Effector memory CD4-positive, alpha-beta T cell (primary cell): ENCODE measurements at regions not wholly inside any gene's neighbourhood (a gene's known extent, or its start where the extent isn't known, plus 50 kb on each side); places are given as distances from the start of the nearest gene placed in this dataset.

Experiments
- DNase-seq, 3 donors: peaks; one replicate each; pipeline ENCODE4 v3.0.0-alpha.2; 2020
- H3K27ac ChIP-seq: 2 replicates; pipeline ENCODE4 v1.7.0; 2013; ENCODE audit warnings: mild to moderate bottlenecking, low read length, moderate library complexity; ENCODE audit not compliant: insufficient read depth, poor library complexity, severe bottlenecking
- H3K27me3 ChIP-seq: replicated peaks from 2 replicates; pipeline ENCODE4 v1.7.0; 2013; ENCODE audit warnings: mild to moderate bottlenecking, low read length; ENCODE audit not compliant: insufficient read depth, control insufficient read depth, poor library complexity, severe bottlenecking
- H3K36me3 ChIP-seq: 2 replicates; pipeline ENCODE4 v1.7.0; 2013; ENCODE audit warnings: mild to moderate bottlenecking, low read length, moderate library complexity; ENCODE audit not compliant: control insufficient read depth, insufficient read depth
- H3K4me1 ChIP-seq: 2 replicates; pipeline ENCODE4 v1.7.0; 2013; ENCODE audit warnings: low read length, mild to moderate bottlenecking; ENCODE audit not compliant: control insufficient read depth, insufficient read depth, poor library complexity, severe bottlenecking
- H3K4me3 ChIP-seq: 2 replicates; pipeline ENCODE4 v1.7.0; 2013; ENCODE audit warnings: low read length, low read depth, mild to moderate bottlenecking; ENCODE audit not compliant: insufficient read depth, poor library complexity, severe bottlenecking
- H3K9me3 ChIP-seq: 2 replicates; pipeline ENCODE4 v1.7.0; 2013; ENCODE audit warnings: mild to moderate bottlenecking, low read length, moderate library complexity; ENCODE audit not compliant: control insufficient read depth

- Histone ChIP-seq H3K9me3 (no peaks in the 10 kb centered on the region), H3K27me3 (no peaks in the 10 kb centered on the region), H3K4me3 (no peak overlapping the region), H3K4me1 (no peaks in the 10 kb centered on the region), H3K27ac (no peak overlapping the region), H3K36me3 (no peaks in the 10 kb centered on the region)
- DNase-seq = no peak
Observed at GRCh38 chr4:182056866-182057265, 186.3 kb upstream of the TENM3 start.

GRCh38 chr4:182062458-182062857, 180.7 kb upstream of the TENM3 start:
- no peak overlapping the region for H3K27ac ChIP-seq
- DNase-seq = no peak
- H3K36me3 ChIP-seq = no peaks in the 10 kb centered on the region
- H3K27me3 ChIP-seq = no peaks in the 10 kb centered on the region
- no peak overlapping the region for H3K4me3 ChIP-seq
- no peaks in the 10 kb centered on the region for H3K9me3 ChIP-seq
- no peaks in the 10 kb centered on the region for H3K4me1 ChIP-seq

GRCh38 chr4:182062936-182063335, 180.3 kb upstream of the TENM3 start:
- Histone ChIP-seq H3K27ac (no peak overlapping the region), H3K27me3 (no peaks in the 10 kb centered on the region), H3K36me3 (no peaks in the 10 kb centered on the region), H3K9me3 (no peaks in the 10 kb centered on the region), H3K4me3 (no peak overlapping the region), H3K4me1 (no peaks in the 10 kb centered on the region)
- no peak for DNase-seq

GRCh38 chr4:182063651-182064050, 179.6 kb upstream of the TENM3 start:
- no peak for DNase-seq
- H3K27me3 ChIP-seq = no peaks in the 10 kb centered on the region

GRCh38 chr4:182065255-182065654, 177.9 kb upstream of the TENM3 start:
- H3K4me3 ChIP-seq = no peak overlapping the region
- DNase-seq = no peak
- H3K36me3 ChIP-seq = no peaks in the 10 kb centered on the region
- no peaks in the 10 kb centered on the region for H3K4me1 ChIP-seq
- H3K27ac ChIP-seq = no peak overlapping the region
- no peaks in the 10 kb centered on the region for H3K27me3 ChIP-seq
- H3K9me3 ChIP-seq = no peaks in the 10 kb centered on the region

More at GRCh38 chr4:182063651-182064050, 179.6 kb upstream of the TENM3 start:
- H3K36me3 ChIP-seq = no peaks in the 10 kb centered on the region
- H3K4me3 ChIP-seq = no peak overlapping the region
- H3K9me3 ChIP-seq = no peaks in the 10 kb centered on the region
- H3K4me1 ChIP-seq = no peaks in the 10 kb centered on the region
- no peak overlapping the region for H3K27ac ChIP-seq

- H3K4me3 ChIP-seq = no peak overlapping the region
- H3K27ac ChIP-seq = no peak overlapping the region
- H3K4me1 ChIP-seq = no peaks in the 10 kb centered on the region
- H3K27me3 ChIP-seq = no peaks in the 10 kb centered on the region
- H3K36me3 ChIP-seq = no peaks in the 10 kb centered on the region
- DNase-seq = no peak
- H3K9me3 ChIP-seq = no peaks in the 10 kb centered on the region
Observed at GRCh38 chr4:182066037-182066436, 177.2 kb upstream of the TENM3 start.

GRCh38 chr4:182067828-182068227, 175.4 kb upstream of the TENM3 start:
- H3K4me3 ChIP-seq = no peak overlapping the region
- no peaks in the 10 kb centered on the region for H3K4me1 ChIP-seq
- no peaks in the 10 kb centered on the region for H3K9me3 ChIP-seq
- H3K36me3 ChIP-seq = no peaks in the 10 kb centered on the region
- H3K27me3 ChIP-seq = no peaks in the 10 kb centered on the region
- no peak overlapping the region for H3K27ac ChIP-seq
- no peak for DNase-seq

- H3K4me1 ChIP-seq = no peaks in the 10 kb centered on the region
- H3K36me3 ChIP-seq = no peaks in the 10 kb centered on the region
- no peak for DNase-seq
- no peaks in the 10 kb centered on the region for H3K27me3 ChIP-seq
- no peaks in the 10 kb centered on the region for H3K9me3 ChIP-seq
- H3K4me3 ChIP-seq = no peak overlapping the region
- H3K27ac ChIP-seq = no peak overlapping the region
Observed at GRCh38 chr4:182068920-182069319, 174.3 kb upstream of the TENM3 start.

GRCh38 chr4:182073278-182073677, 169.9 kb upstream of the TENM3 start:
- no peak for DNase-seq
- no peaks in the 10 kb centered on the region for H3K36me3 ChIP-seq
- no peaks in the 10 kb centered on the region for H3K27me3 ChIP-seq

GRCh38 chr4:182074139-182074538, 169.1 kb upstream of the TENM3 start:
- no peak overlapping the region for H3K4me3 ChIP-seq

More at GRCh38 chr4:182073278-182073677, 169.9 kb upstream of the TENM3 start:
- Histone ChIP-seq H3K4me3 (no peak overlapping the region), H3K27ac (no peak overlapping the region), H3K9me3 (no peaks in the 10 kb centered on the region), H3K4me1 (no peaks in the 10 kb centered on the region)

GRCh38 chr4:182074810-182075209, 168.4 kb upstream of the TENM3 start:
- H3K4me3 ChIP-seq = no peak overlapping the region
- H3K36me3 ChIP-seq = no peaks in the 10 kb centered on the region
- H3K27me3 ChIP-seq = no peaks in the 10 kb centered on the region
- H3K27ac ChIP-seq = no peak overlapping the region
- H3K9me3 ChIP-seq = no peaks in the 10 kb centered on the region
- H3K4me1 ChIP-seq = no peaks in the 10 kb centered on the region
- no peak for DNase-seq

More at GRCh38 chr4:182074139-182074538, 169.1 kb upstream of the TENM3 start:
- Histone ChIP-seq H3K36me3 (no peaks in the 10 kb centered on the region), H3K9me3 (no peaks in the 10 kb centered on the region), H3K27me3 (no peaks in the 10 kb centered on the region), H3K27ac (no peak overlapping the region), H3K4me1 (no peaks in the 10 kb centered on the region)
- no peak for DNase-seq
